DMS 273 (cell line): ENCODE measurements at regions not wholly inside any gene's neighbourhood (a gene's known extent, or its start where the extent isn't known, plus 50 kb on each side); places are given as distances from the start of the nearest gene placed in this dataset.

Source experiments
- DNase-seq: peaks from one replicate; lab custom pipeline; 2025; ENCODE audit not compliant: unreplicated experiment; lab: John Stamatoyannopoulos, UW

- DNase-seq = no peak
Measured at GRCh38 chr11:42170601-42171000, 711.1 kb upstream of the LRRC4C start.

DNA sequence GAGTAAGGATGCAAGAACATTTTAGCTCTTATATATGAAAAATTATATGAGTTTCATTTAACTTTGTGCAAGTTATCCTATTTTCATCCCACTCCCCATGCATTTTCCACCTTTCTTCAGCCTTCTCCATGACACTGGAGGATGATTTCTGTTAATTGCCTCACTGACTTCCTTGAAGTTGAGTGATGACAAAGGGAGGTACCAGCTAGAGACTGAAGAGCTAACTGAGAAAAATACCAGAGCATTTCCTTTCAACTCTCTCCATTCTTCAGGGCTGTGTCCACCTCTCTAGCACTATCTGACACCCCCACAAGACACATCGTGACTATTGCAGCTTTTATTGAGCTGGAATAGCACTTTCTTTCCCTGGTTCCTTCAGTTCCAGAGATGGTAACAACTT is 711.6 kb upstream of the LRRC4C start:
- DNase-seq = no peak

- no peak for DNase-seq
Measured at GRCh38 chr11:42172441-42172840, 713.0 kb upstream of the LRRC4C start.

- no peak for DNase-seq
Measured at GRCh38 chr11:42175203-42175602, 715.8 kb upstream of the LRRC4C start.

DNA sequence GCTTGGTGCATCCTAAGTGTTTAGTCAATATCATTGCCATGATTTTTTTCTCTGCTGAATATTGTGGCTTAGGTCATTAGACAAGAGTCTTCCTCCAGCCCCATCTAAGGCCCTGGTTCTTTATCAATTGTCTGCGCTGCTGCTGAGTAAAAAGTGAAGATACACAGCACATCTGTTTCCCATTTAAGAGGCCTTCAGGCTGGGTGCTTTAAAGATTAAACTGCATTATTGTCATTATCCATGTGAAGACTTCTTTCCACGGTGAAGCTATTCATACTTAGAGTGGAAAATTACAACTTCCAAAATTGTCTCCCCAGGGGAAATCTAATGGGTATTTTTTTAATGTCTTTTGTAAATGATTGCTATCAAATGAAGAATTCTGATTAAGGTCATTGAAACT is 719.8 kb upstream of the LRRC4C start:
- no peak for DNase-seq

GRCh38 chr11:42195289-42196013 is 736.0 kb upstream of the LRRC4C start:
- DNase-seq = no peak

- no peak for DNase-seq
Measured at GRCh38 chr11:42200311-42200710, 740.9 kb upstream of the LRRC4C start.

GRCh38 chr11:42201603-42202148 is 742.2 kb upstream of the LRRC4C start:
- DNase-seq = no peak

DNA sequence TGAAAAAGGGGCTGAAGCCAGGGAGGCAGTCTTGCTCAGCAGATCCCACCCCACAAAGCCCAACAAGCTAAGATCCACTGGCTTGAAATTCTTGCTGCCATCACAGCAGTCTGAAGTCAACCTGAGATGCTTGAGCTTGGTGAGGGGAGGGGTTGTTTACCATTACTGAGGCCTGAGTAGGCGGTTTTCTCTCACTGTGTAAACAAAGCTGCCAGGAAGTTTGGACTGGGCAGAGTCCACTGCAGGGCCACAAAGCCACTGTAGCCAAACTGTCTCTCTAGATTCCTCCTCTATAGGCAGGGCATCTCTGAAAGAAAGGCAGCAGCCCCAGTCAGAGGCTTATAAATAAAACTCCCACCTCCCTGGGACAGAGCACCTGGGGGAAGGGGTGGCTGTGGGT is 746.1 kb upstream of the LRRC4C start:
- DNase-seq = no peak

GRCh38 chr11:42225664-42226063 is 766.2 kb upstream of the LRRC4C start:
- DNase-seq = no peak

DNA sequence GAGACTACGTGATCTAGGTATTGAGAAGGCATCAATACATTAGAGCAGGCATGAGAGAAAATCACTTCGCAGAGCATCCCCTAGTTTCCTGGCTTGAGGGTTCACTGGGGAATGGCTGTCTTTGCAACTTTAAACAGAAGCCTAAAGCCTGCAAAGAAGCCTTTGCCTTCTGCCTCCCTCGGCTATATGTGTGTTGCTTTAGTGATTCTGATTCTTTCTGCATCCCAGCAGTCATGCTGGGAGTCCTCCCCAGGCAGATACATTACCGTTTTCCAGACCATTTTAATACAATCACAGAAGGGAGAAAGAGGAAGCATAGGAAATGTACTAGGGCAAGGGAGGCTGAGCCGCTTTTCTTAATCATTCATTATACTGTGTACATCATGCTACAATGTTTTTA is 773.2 kb upstream of the LRRC4C start:
- no peak for DNase-seq

GRCh38 chr11:42234451-42234951 is 775.0 kb upstream of the LRRC4C start:
- no peak for DNase-seq

GRCh38 chr11:42237701-42238235 is 778.3 kb upstream of the LRRC4C start:
- no peak for DNase-seq

DNA sequence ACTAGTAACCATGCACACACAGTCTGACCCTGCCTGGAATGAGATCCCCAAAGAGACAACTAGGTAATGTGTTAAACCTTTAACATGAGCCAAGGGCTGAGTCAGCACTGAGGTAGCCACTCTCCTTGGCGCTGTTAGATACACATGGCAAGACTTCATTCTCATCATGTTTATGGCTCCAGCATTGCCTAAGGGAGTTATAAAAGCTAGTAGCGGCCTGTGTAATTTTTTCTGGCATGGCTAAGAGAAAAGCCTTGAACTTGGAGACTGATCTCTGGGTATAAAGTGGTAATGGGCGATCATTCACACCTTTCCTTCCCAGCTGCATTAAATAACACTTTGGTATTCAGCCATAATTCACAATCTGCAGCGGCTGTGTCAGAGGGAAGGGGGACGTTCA is 779.7 kb upstream of the LRRC4C start:
- DNase-seq = no peak

- no peak for DNase-seq
Measured at GRCh38 chr11:42243385-42243784, 783.9 kb upstream of the LRRC4C start.

DNA sequence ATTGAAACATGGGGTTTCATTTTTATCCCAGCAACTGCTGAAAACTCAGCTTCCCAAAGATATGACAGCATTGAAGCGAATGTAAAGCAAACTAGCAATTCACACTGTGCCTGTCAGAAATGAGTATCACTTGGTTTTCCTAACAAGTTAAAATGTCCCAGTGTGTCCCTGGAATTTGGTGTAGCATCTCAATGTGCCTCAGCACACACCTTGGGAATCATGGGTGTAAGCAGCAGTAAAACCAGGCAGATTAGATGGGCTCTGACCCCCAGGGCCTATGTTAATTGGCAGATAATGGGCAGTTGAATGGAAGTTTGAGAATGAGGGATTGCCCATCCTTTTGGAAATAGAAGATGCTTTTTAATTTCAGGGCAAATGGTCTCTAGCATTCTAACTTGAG is 784.9 kb upstream of the LRRC4C start:
- no peak for DNase-seq

DNA sequence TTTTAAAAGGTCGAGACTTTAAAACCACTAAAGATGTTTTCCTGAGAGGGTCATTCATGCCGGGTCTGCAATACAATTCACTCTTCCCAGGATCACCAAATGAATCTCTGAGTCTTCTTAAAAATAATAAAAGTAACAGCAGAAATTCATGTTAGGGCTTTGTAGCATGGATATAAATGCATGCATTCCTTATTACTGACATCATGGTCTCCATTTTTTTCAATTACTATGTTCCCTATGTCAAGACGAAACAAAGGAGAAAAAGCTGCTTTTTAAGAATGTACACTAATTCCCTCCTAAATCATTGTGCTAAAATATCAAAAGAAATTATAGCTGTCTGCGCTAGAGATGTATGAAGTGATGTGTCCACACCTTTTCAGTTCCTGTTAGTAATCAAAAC is 789.9 kb upstream of the LRRC4C start:
- DNase-seq = no peak

GRCh38 chr11:42249956-42250355 is 790.5 kb upstream of the LRRC4C start:
- DNase-seq = no peak

DNA sequence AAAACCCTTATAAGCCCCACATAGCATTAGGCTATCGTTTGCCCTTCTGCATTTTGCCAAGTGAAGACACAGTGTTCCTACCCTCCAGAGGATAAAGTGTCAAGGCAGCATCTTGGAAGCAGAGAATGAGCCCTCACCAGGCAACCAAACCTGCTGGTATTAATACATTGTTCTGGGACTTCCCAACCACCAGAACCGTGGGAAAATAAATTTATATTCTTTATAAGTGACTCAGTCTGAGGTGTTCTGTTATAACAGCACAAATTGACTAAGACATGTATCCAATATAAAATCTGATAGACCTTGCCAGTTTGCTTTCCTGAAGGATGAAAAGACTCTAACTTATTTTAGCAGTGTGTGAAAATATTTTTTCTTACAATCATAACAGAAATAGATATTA is 792.5 kb upstream of the LRRC4C start:
- DNase-seq = no peak

DNA sequence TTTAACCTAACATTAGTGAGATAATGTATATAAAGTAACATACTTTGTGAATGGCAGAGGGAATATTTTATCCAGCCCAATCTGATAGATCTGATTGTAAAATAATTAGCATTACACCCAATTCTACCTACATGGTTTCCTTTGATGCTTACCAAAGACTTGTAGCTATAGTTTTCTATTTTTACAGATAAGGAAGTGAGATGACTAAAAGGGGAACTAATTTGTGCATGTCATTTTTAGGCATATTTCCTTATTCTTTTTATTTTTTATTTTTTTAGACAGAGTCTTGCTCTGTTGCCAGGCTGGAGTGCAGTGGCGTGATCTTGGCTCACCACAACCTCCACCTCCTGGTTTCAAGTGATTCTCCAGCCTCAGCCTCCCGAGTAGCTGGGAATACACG is 793.7 kb upstream of the LRRC4C start:
- no peak for DNase-seq

GRCh38 chr11:42255906-42256305 is 796.5 kb upstream of the LRRC4C start:
- no peak for DNase-seq

- no peak for DNase-seq
Measured at GRCh38 chr11:42257534-42257933, 798.1 kb upstream of the LRRC4C start.

DNA sequence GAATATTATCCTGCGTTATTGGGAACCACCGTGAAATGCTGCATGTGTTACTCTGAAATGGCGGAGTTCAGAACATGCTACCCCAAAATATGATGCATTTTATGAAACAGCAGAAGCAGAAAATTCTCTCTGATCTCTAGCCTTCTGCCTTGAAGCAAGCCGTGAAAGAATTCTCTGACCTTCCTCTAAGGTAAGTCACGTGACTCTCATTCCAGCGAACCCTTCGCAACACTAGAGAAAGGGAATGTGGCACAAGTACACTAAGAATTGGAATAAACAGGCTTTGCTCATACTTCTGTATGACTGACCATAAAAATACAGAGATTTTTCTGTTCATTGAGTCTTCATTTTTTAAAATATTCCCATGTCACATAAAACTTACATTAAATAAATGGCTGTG is 805.6 kb upstream of the LRRC4C start:
- DNase-seq = no peak
